ENCODE measurements at regions not wholly inside any gene's neighbourhood (a gene's known extent, or its start where the extent isn't known, plus 50 kb on each side); places are given as distances from the start of the nearest gene placed in this dataset.

GRCh38 chr4:110682311-110682710, 59.4 kb upstream of the PITX2 start:
- TF ChIP-seq POLR2A (IDR thresholded peaks at IDR 0.05; ENCODE audit: low read length) (no peak), GATA1 (IDR thresholded peaks at IDR 0.05; ENCODE audit: low read depth, low read length) (no peak)
